Left renal pelvis (tissue), 4 donors: ENCODE measurements at regions not wholly inside any gene's neighbourhood (a gene's known extent, or its start where the extent isn't known, plus 50 kb on each side); places are given as distances from the start of the nearest gene placed in this dataset.

Source experiments
- DNase-seq, 4 donors: peaks; one replicate each; pipeline ENCODE4 v3.0.0-alpha.2; 2013; ENCODE audit warnings: low read depth in 4 of 4, low spot score in 3 of 4

- no peak for DNase-seq
Observed at GRCh38 chr10:28077889-28078288, 79.0 kb upstream of the ODAD2 start.

GRCh38 chr10:28075424-28075823 is 76.5 kb upstream of the ODAD2 start:
- DNase-seq = no peak

- DNase-seq = no peak
Observed at GRCh38 chr10:28072573-28072972, 73.7 kb upstream of the ODAD2 start.

GRCh38 chr10:28060031-28060607 is 61.2 kb upstream of the ODAD2 start:
- DNase-seq = no peak

GRCh38 chr10:28058746-28059145 is 59.9 kb upstream of the ODAD2 start:
- DNase-seq = no peak

GRCh38 chr10:28054228-28054860 is 55.5 kb upstream of the ODAD2 start:
- DNase-seq = no peak

GRCh38 chr10:28049286-28049685 is 50.4 kb upstream of the ODAD2 start:
- DNase-seq = no peak
